ENCODE measurements at regions not wholly inside any gene's neighbourhood (a gene's known extent, or its start where the extent isn't known, plus 50 kb on each side); places are given as distances from the start of the nearest gene placed in this dataset.

DNA sequence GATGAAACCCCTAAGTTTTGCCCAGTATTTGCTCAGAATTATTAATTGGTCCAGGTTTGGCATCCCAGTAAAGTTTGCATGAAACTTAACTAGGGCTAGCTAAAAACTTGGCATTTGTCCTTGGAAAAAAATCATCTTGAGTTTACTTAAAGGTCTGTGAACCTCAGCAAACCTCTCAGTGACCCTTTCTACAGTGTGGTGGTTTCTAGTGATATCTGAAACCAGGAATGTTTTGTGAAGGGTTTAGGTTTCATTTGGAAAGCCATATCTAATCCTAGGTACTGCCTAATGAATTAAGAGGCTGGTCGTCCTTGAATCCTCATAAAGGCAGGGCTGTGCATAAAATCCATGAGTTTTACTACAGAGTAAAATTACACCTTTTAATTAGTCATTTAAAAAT is 218.5 kb upstream of the ANKRD50 start:
- TF ChIP-seq, protein P1, sequence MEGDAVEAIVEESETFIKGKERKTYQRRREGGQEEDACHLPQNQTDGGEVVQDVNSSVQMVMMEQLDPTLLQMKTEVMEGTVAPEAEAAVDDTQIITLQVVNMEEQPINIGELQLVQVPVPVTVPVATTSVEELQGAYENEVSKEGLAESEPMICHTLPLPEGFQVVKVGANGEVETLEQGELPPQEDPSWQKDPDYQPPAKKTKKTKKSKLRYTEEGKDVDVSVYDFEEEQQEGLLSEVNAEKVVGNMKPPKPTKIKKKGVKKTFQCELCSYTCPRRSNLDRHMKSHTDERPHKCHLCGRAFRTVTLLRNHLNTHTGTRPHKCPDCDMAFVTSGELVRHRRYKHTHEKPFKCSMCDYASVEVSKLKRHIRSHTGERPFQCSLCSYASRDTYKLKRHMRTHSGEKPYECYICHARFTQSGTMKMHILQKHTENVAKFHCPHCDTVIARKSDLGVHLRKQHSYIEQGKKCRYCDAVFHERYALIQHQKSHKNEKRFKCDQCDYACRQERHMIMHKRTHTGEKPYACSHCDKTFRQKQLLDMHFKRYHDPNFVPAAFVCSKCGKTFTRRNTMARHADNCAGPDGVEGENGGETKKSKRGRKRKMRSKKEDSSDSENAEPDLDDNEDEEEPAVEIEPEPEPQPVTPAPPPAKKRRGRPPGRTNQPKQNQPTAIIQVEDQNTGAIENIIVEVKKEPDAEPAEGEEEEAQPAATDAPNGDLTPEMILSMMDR (IDR thresholded peaks at IDR 0.05; ENCODE audit: low read depth, low read length, poor library complexity, severe bottlenecking), result no peak
- no peak for TF ChIP-seq EZH2phosphoT487 (IDR thresholded peaks at IDR 0.05; ENCODE audit: borderline replicate concordance, low read length)

Measured in DOHH2 (cell line).